GM19351 (cell line): ENCODE measurements at regions not wholly inside any gene's neighbourhood (a gene's known extent, or its start where the extent isn't known, plus 50 kb on each side); places are given as distances from the start of the nearest gene placed in this dataset.

Experiments used
- ATAC-seq: cut with Tn5 transposase; IDR thresholded peaks from one replicate; pipeline ENCODE4 v1.9.1; 2021; ENCODE audit warnings: mild to moderate bottlenecking, moderate library complexity; ENCODE audit not compliant: unreplicated experiment

DNA sequence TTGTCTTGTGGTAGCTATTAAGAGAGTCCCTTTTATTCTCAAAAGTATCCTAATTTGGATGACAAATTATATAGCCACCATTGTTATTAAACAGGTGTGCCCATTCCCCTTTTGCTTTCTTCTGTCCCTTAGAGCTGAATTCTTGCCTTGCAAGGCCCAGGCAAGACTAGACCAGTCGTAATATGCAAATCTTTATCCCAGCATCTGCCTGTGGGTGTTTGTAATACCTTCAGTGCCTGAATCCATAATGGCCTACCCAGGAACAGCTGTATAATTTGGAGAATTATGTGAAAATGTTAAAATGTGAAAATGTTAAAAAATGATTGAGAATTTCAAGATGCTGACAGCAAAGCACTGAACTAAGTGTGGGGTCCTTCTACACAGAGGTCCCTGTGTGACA lies 403.0 kb upstream of the RBMS3 start:
- ATAC-seq, result no peak

DNA sequence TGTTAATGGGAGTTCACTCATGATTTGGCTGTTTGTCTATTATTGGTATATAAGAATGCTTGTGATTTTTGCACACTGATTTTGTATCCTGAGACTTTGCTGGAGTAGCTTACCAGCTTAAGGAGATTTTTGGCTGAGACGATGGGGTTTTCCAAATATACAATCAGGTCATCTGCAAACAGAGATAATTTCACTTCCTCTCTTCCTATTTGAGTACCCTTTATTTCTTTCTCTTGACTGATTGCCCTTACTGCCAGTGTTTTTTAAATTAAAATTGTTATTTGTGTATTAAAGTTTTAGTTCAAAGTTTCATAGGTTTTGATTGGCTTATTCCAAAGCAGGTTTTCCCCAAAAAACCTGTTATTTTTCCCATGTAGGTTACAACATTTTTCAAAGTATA lies 390.5 kb upstream of the RBMS3 start:
- ATAC-seq, result no peak

DNA sequence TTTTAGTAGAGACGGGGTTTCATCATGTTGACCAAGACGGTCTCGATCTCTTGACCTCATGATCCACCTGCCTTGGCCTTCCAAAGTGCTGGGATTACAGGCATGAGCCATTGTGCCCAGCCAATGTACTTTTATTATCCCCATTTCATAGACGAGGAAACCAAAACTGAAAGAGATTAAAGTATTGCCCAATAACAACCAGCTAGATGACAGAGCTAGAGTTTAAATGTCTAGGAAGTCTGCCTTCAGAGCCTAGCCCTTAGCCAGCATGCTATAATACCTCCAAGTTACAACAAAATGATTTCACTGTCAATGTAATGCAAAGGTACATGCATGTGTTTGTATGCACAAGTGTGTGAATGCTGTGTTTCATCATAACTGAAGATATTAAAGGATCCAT lies 389.4 kb upstream of the RBMS3 start:
- no peak for ATAC-seq

DNA sequence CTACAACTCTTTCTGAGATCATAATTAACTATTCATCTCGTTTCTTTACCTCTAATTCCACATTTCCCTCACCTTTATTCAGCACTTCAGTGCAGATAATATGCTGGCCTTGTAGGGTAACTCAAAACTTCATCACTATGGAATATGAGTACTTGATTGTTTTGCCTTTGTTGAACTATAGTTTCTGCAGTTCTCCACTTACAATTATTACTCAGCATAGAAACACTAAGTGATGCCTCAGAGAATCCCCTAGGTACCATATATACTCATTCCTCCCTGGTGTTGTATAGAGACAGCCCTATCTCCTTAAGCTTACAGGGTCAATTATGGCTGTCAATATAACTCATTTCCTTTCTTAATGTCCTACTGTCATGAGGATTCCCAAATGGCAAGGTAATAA lies 380.6 kb upstream of the RBMS3 start:
- ATAC-seq, result no peak

- no peak for ATAC-seq
These were observed 379.9 kb upstream of the RBMS3 start for GRCh38 chr3:28901018-28901417.

DNA sequence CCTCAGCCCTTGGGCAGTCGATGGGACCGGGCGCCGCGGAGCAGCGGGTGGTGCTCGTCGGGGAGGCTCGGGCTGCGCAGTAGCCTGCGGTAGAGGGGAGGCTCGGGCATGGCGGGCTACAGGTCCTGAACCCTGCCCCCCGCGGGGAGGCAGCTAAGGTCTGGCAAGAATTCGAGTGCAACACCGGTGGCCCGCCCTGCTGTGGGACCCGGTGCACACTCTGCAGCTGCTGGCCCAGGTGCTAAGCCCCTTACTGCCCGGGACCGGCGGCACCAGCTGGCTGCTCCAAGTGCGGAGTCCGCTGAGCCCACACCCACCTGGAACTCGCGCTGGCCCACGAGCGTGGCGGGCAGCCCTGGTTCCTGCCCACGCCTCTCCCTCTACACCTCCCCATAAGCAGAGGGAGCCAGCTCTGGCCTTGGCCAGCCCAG lies 377.7 kb upstream of the RBMS3 start:
- ATAC-seq, result no peak

- no peak for ATAC-seq
These were observed 375.1 kb upstream of the RBMS3 start for GRCh38 chr3:28905798-28906197.

DNA sequence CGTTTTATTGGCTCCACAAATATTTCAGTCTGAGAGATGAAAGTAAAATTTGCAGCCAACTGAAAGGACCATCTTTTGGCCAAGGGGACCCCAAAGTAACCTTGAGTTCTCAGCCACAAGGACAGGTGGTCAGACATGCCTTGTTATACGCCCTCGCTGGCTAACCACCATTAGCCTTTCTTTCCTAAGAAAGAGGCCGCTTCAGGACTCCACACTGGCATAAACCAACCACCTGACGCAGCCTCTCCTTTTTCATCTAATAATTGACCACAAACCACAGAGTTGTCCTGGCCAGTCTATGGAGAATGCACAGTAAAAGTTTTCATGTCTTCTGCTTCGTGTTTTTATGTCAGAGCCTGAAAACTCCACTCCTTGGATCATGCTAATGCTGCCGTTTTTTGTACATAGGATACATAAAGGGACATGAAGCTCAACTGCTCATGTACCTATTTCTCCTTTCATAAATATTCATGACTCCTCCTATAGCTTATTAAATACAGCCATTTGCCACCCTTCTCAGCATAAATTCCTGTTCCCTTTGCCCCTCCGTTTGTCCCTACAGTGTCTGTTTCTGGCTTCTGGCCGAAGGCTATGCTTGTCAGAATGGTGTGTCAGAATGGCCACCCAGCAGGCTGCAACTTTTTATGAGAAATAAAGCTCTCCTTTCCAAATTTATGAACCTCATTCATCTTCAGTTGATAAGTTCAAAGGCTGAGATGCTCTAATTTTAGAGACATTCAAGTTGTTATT lies 374.1 kb upstream of the RBMS3 start:
- no peak for ATAC-seq

DNA sequence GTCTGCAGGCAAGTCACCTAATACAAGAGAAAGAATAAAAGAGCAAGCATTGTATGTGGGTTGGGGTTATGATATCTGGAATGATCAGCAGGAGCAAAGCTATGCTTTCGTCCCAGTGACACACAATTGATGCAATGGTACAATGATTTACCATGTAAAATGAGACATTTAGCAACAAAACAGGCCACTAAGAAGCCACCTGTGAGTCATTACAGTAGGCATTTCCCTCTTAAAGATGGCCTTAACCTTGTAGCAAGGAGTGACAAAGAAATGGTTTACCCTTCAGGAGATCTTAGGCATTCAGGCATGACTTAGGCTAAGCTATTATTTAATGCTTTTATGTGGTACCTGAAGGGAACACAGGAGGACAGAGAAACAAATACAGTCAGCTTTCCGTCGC lies 373.3 kb upstream of the RBMS3 start:
- ATAC-seq, result no peak

GRCh38 chr3:28912120-28912885 lies 368.6 kb upstream of the RBMS3 start:
- no peak for ATAC-seq

GRCh38 chr3:28915741-28916500 lies 364.9 kb upstream of the RBMS3 start:
- no peak for ATAC-seq

DNA sequence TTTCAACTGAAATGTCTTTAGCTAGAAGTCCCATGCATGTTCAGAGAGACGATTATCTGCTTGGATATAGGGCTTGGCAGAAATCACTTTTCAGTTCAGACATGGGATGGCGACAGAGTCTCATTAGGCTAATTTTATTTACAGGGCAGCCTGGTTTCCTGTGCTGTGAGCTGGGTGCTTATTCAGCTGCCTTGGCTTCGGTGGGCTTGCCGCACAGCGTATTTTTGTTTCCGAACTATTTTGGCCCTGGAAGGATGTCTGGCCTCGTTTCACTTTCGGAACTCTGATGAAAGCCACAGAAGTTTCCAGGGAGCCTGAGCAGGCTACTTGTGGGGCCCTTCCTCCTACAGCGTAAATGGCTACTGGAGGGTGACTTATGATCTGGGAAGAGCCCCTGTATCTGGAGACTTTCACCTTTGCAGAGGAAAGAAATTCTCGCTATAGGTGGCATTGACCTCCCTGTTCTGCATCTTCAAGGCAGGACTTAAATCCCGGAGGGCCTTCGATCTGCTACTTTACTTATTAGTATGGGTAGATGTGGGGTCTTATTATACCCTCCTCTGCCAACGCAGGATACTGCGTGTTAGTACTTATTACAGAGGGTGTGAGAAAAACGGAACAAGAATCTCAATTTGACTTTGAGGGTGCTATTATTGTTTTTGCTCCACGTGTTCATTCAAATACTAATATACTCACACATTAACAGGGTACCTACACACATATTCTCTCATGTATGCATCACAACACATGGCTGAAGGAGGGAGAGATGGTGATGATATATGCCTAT lies 364.0 kb upstream of the RBMS3 start:
- peak; percentile 91 for ATAC-seq

DNA sequence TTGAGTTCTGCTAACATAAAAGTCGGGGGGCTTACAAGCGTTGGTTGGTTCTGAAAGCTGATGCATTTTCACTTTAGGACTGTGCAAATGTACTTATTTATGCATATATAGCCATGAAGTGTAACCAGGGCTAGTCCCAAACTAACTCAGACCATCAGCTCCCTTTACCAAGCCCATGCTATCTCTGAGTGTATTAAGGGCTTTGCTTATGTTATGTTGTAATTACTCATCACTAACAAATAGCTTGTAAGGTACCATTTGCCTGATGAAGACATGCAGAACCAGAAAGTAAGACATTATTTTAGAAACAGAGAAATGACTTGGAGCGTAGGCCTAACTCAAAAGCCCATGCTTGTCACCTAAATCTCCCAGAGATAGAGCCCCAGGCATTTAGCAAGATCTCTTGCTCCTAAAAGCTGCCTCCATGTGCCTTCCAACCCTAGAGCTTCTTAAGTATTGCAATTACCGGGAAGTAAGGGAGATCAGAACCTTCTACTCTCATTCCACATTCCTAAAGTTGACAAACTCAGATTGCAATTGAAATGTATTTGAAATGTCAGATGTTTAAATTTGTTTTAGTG lies 362.9 kb upstream of the RBMS3 start:
- ATAC-seq, result no peak

- no peak for ATAC-seq
These were observed 358.5 kb upstream of the RBMS3 start for GRCh38 chr3:28922376-28922775.

DNA sequence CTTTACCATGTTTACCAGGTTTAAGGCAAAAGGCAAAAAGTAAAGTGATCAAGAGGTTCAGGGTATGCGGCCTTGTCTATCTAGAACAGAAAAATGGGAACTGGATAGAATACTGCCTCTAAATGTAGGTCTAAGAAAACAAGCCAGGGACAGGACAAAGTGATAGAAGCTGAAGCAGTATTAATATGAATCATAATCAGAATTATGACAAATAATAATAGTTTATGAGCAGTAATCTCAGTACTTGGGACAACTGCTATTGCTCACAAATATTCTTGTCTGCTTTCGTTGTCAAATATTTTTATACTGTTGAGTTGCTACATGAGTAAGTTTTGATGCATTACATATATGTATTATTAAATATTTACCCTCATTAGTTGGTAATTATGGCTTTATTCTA lies 356.9 kb upstream of the RBMS3 start:
- ATAC-seq, result peak; percentile 41

- no peak for ATAC-seq
These were observed 356.0 kb upstream of the RBMS3 start for GRCh38 chr3:28924744-28925360.

DNA sequence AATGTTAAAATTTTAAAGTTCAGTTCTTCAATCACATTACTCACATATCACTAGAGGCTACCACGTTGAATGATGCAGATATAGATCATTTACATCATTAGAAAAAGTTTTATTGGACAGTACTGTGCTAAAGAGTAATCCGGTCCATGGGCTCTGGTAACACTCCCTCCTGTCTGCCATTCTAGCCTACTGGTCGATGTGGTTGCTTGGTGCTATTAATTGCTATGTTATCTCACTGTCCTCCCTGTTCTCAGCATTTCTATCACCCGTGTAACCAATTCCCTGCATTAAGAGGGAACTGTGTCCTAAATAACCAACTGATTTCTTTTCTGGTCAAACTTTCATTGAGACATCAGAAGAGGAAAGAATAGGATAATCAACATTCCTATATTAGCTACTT lies 347.5 kb upstream of the RBMS3 start:
- ATAC-seq, result no peak

DNA sequence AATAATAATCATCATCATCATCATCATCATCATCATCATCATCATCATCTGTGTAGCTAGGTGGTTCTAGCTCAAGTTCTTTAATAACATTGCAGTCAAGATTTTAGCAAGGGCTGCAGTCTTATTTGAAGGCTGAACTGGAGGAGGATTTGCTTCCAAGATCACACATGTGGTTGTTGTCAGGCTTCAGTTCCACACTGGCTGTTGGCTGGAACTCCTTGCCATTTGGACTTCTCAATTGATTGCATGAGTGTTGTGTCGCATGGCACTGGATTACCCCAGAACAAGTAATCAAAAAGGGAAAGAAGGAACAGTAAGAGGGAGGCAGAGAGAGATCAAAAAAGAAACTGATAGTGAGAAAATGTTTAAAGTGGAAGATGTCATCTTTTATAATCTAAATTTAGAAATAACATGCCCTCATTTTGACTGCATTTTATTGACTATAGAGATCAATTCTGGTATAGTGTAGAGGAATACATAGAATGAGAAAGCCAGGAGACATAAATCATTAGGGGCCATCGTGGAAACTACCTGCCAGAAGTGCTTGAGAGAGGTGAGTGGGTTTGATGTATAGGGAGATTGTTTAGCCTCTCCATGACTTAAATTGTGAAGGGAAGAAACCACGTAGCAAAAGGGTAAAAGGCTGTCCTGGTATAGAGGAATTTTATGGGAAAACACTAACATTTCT lies 346.6 kb upstream of the RBMS3 start:
- no peak for ATAC-seq

- no peak for ATAC-seq
These were observed 345.7 kb upstream of the RBMS3 start for GRCh38 chr3:28935146-28935545.

- ATAC-seq, result no peak
These were observed 344.7 kb upstream of the RBMS3 start for GRCh38 chr3:28936154-28936553.
